HG02943 (cell line): ENCODE measurements at regions not wholly inside any gene's neighbourhood (a gene's known extent, or its start where the extent isn't known, plus 50 kb on each side); places are given as distances from the start of the nearest gene placed in this dataset.
"Not testable (repeated sequence)": the region's sequence is repeated elsewhere in the genome, so short reads cannot be mapped to it uniquely, and the experiment has no call there.

Experiments
- ATAC-seq: cut with Tn5 transposase; IDR thresholded peaks from one replicate; pipeline ENCODE4 v1.9.1; 2021; ENCODE audit warnings: mild to moderate bottlenecking, low read depth, moderate library complexity; ENCODE audit not compliant: unreplicated experiment

DNA sequence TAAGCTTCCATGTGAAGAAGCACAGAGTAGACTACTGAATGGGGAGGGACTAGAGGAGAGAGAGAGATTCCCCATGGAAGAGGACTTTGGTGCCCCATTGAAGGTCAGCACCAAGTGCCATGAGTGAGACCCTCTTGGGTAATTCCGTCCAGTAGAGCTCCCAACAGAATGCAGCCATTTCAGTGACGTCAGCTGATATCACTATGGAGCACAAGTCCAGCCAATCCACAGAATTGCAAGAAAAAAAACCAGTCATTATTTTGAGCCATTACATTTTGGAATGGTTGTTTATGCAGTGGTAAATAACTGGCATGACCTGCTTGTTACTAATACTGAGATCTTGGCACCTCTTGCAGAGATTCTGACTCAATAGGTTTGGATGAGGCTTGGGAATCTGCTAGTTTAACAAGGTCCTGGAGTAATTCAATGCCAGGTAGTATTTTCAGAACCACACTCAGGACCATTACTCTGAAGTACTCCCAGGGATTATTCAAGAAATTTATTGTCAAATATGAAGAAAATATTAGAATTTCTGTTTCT lies 52.6 kb upstream of the SP8 start:
- no peak for ATAC-seq

DNA sequence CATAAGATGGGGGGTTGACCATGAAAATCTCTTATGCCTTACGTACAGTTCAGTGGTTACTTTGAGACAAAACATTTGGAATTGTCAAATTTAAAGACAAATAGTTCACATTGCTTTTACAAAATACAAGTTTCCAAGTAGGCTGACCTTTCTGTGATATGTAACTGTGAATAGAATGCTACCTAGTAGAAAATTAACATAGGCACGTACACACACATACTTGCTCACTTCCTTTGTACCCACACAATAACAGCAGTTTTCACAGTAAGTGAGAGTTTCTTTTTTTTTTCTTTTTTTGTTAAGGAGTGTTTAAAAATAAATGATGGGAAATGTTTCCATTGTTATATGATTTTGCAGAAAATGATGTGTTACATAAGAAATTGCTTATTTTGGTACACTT lies 53.3 kb upstream of the SP8 start:
- peak; percentile 43 for ATAC-seq

DNA sequence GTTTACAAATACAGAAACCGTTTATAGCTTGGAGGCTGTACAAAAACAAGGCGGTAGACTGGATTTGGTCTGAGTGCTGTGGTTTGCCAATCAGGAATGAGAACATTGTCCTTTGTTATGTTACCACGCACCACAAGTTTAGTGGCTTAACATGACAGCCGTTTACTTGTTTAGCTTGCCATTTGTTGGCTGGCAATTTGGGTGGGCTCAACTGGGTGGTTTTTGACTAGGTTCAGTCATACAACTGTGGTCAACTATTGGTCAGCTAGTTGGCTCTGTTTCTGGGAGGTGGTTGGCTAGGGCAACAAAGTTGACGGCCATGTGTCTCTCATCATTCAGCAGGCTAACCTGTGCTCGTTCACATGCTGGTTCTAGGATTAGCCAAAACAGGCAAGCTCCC lies 60.1 kb upstream of the SP8 start:
- ATAC-seq: no peak

DNA sequence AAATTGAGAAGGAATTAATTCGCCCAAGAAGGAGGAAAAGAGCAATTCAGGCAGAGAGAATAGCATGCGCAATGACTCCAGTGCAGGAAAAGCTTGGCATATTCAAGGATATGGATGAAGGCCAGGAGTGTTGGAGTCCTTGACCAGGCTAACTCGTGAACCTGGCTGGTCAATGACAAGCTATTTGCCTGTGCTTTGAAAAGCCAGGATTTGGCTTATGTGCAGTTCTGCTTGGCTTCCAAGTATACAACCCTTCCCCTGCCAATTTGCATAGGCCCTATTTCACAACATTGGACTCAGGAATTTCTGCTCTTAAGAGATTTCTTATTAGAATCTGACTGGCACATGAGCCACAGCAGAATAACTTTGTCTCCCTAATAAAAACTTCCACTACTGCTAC lies 72.3 kb upstream of the SP8 start:
- no peak for ATAC-seq

DNA sequence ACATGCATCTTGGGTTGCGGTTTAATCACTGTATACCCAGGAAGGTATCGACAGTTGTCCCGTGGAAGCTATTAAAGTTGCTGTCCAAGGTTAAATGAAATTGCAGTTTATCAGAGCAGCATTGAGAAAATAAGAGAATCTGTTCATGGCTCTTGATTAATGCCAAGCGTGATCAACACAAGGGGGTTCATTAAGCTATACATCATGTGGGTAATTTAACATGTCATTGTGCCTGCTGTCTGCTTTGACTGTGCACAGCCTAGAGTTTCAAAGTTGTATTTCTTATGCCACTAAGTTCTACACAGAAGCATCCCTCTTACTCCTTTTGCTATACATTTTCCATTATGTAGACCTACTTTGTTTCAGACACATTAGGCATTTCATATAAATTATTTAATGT lies 74.8 kb upstream of the SP8 start:
- ATAC-seq: no peak

DNA sequence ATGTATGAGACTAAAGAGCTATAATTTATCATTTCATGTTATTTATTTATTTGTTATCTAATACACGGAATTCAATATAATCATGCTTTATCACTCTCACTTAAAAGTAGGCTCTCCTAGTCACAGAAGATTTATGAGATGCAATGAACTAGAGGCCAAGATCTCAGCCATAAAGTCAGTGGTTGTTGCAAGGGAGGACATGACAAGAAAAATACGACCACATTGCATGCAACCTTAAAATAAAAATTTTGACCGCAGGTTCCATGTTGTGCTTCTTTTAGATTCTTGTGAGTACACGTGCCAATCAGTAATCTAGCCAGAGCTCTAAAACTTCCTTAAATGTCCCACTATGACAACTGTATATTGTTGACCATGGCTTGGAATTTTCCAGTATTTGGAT lies 75.9 kb upstream of the SP8 start:
- ATAC-seq: no peak

GRCh38 chr7:20864221-20864620 lies 77.5 kb upstream of the SP8 start:
- no peak for ATAC-seq

GRCh38 chr7:20865684-20866083 lies 79.0 kb upstream of the SP8 start:
- no peak for ATAC-seq

- no peak for ATAC-seq
These were observed 84.3 kb upstream of the SP8 start for GRCh38 chr7:20870977-20871376.

DNA sequence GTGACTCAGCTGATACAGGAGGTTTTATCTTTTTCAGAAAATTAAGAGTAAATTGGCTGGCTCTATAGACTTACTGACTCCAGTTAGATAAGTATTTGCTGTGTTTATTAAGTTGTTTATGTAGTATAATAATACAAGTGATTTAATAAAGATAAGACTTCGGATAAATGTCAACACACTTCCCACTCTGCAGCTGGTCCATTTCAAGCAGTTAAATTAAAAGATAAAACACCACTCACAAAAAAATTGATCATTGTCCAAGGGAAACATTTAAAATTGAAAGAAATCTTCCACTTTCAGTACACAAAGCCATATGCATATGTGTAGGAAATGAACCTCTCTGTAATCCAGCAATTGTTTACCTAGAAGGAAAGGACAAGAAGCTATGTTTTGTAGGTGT lies 106.1 kb upstream of the SP8 start:
- ATAC-seq: no peak

DNA sequence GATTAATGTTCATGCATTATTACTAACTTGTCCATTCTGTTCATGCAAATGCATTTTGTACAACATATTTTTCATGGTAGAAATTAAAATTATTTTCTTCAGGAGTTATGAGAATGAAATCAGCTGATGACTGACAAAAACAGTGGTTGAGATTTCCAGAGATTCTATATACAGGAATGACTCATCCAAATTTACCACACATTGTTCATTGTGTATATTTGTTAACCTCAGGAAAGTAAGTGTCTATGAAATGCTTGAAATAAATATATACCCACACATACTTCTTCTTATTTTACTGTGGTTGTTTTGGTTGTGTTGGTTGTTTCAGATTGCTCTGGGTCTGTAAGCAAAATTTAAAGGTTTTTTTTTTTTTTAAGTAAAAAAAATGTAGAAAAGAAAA lies 108.1 kb upstream of the SP8 start:
- ATAC-seq: no peak

GRCh38 chr7:20895563-20895962 lies 108.9 kb upstream of the SP8 start:
- ATAC-seq: no peak

- no peak for ATAC-seq
These were observed 110.3 kb upstream of the SP8 start for GRCh38 chr7:20896996-20897395.

DNA sequence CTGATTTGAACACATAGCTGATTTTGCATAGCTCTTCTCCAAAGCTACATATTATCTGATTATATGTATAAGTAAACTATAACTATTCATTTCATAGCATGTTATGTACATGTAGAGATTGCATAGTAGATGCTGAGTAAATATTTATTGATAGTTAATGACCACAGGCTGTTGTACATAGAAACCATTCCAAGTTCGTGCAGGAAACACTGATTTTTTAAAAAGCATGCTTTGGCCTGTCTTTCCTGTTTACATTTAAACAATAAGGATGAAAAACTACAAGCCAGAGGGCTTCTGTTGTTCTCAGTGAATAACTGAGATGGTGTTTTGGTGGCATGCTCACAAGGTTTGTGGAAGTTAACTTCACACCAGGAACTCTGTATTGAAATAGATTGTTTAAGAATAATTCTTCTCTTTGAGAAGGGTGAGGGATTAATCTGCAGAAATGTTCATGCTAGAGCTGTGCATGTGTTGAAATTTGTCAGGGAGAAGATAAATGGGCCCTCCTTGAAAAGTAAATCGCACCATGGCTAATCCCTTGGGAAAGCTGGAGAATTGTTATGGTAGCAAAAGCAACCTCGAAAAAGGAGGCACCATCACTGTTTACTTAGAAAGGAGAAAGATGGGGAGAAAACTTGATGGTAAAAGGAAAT lies 120.2 kb upstream of the SP8 start:
- no peak for ATAC-seq

GRCh38 chr7:20911081-20911480 lies 124.4 kb upstream of the SP8 start:
- ATAC-seq: no peak

DNA sequence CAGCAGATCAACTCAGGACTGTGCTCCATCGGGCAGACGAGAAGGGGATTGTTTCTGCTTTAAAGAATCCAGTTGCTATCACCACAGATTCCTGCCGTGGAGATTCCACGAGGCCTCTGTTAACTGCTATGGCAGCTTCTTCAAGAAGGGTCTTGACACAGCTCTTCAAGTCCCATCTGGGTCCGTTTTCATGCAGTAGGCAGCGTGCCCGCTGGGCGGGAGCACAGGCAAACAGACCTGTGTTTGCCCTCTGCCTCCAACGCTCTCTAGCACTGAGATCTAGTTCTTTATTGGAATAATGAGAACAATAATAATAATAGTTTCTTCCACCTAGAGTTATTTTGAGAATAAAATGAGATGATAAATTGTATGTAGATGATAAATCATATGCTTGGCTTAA lies 127.2 kb upstream of the SP8 start:
- no peak for ATAC-seq

DNA sequence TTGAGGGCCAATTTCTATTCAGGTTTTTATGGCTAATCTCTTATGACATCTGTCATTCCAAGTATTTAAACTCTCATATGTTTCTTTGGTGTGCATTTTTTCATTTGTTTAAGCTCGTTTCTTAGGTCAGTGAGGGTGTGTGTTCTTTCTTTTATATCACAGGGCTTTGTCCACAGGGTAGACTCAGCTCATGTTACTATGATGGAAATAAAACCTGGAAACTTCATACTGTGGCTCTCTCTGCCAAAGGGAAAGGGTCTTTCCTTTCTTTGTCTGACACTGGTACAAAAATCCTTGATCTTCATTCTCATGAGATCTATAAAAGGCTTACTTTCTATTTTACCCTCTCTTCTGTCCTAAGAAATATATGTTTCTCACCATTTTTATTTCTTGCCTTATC lies 129.6 kb upstream of the SP8 start:
- no peak for ATAC-seq

- ATAC-seq: no peak
These were observed 130.9 kb upstream of the SP8 start for GRCh38 chr7:20917603-20918002.

- no peak for ATAC-seq
These were observed 131.5 kb upstream of the SP8 start for GRCh38 chr7:20918156-20918555.

GRCh38 chr7:20927178-20927577 lies 140.5 kb upstream of the SP8 start:
- ATAC-seq: not testable (repeated sequence)

DNA sequence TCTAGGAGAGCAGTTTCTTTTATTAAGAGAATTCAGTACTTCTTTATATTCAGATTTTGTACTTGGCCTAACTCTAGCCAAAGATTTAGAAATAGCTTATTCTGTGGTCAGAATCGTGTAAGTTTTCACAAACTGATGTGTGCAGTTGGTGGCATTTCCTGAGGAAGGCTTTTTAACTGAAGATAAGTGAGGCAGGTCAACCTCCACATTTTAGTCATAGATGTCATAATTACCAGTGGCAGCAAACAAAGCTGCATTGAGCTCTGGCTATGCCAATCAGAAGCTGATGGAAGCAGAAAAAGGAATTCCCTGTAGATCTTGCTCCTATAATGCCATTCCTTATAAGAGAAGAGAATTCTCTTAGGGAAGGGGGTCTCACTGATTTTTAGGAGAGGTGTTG lies 141.3 kb upstream of the SP8 start:
- ATAC-seq: no peak

- no peak for ATAC-seq
These were observed 142.5 kb upstream of the SP8 start for GRCh38 chr7:20929199-20929598.

- ATAC-seq: no peak
These were observed 145.1 kb upstream of the SP8 start for GRCh38 chr7:20931739-20932138.
